SH-SY5Y (cell line): ENCODE measurements at regions not wholly inside any gene's neighbourhood (a gene's known extent, or its start where the extent isn't known, plus 50 kb on each side); places are given as distances from the start of the nearest gene placed in this dataset.

ENCODE experiments used
- GATA2 ChIP-seq: IDR thresholded peaks from 2 replicates; pipeline ENCODE4 v1.6.1; 2011; ENCODE audit warnings: mild to moderate bottlenecking, low read depth, low read length
- GATA3 ChIP-seq: IDR thresholded peaks from 2 replicates; pipeline ENCODE4 v1.6.1; 2011; ENCODE audit warnings: low read depth, mild to moderate bottlenecking, low read length, moderate library complexity

- no peak for TF ChIP-seq GATA2
- no peak for TF ChIP-seq GATA3
Observed at GRCh38 chr21:28393279-28393678, 599.4 kb downstream of the LTN1 start.
